Lower lobe of right lung (tissue), 2 donors: ENCODE measurements at regions not wholly inside any gene's neighbourhood (a gene's known extent, or its start where the extent isn't known, plus 50 kb on each side); places are given as distances from the start of the nearest gene placed in this dataset.

ENCODE experiments used
- ATAC-seq, 2 donors: fragments of 200-7000 bp; cut with Tn5 transposase; one replicate each; pipeline ENCODE4 v1.9.1; 2020 to 2022; ENCODE audit warnings: mild to moderate bottlenecking in 2 of 2, moderate library complexity in 2 of 2
- DNase-seq: peaks from one replicate; pipeline ENCODE4 v3.0.0-alpha.2; 2020
- H3K27ac ChIP-seq: fragments of 200-600 bp; one replicate; pipeline ENCODE4 v1.8.0; 2022
- H3K27me3 ChIP-seq: fragments of 200-600 bp; one replicate; pipeline ENCODE4 v1.8.0; 2022; ENCODE audit warnings: low read depth
- H3K36me3 ChIP-seq: fragments of 200-600 bp; one replicate; pipeline ENCODE4 v1.8.0; 2022; ENCODE audit warnings: mild to moderate bottlenecking
- H3K4me1 ChIP-seq: fragments of 200-600 bp; one replicate; pipeline ENCODE4 v1.8.0; 2022
- H3K4me3 ChIP-seq: fragments of 200-600 bp; one replicate; pipeline ENCODE4 v1.8.0; 2022; ENCODE audit warnings: mild to moderate bottlenecking
- H3K9me3 ChIP-seq: fragments of 200-600 bp; one replicate; pipeline ENCODE4 v1.8.0; 2022
- intact Hi-C: fragments of 100-400 bp; cut with DNase I; formaldehyde crosslinking; loops from one replicate; pipeline ENCODE4 v1.11.0; 2022
- TF ChIP-seq, protein P1 (sequence below): fragments of 200-600 bp; IDR thresholded peaks from one replicate; pipeline ENCODE4 v1.8.0; 2022; ENCODE audit warnings: antibody characterized with exemption, mild to moderate bottlenecking
- donor health status: DM: no; HTN: yes; CAD: no; lungs with severe emphysema.

- peak overlapping the region; percentile 18 for H3K27ac ChIP-seq
- H3K4me1 ChIP-seq: no peaks in the 10 kb centered on the region
- intact Hi-C loops: no loop called here
- no peaks in the 10 kb centered on the region for H3K27me3 ChIP-seq
- H3K4me3 ChIP-seq: no peak overlapping the region
- no peaks in the 10 kb centered on the region for H3K36me3 ChIP-seq
- DNase-seq: no peak
- H3K9me3 ChIP-seq: no peaks in the 10 kb centered on the region
- no peak for ATAC-seq
- TF ChIP-seq, protein P1, sequence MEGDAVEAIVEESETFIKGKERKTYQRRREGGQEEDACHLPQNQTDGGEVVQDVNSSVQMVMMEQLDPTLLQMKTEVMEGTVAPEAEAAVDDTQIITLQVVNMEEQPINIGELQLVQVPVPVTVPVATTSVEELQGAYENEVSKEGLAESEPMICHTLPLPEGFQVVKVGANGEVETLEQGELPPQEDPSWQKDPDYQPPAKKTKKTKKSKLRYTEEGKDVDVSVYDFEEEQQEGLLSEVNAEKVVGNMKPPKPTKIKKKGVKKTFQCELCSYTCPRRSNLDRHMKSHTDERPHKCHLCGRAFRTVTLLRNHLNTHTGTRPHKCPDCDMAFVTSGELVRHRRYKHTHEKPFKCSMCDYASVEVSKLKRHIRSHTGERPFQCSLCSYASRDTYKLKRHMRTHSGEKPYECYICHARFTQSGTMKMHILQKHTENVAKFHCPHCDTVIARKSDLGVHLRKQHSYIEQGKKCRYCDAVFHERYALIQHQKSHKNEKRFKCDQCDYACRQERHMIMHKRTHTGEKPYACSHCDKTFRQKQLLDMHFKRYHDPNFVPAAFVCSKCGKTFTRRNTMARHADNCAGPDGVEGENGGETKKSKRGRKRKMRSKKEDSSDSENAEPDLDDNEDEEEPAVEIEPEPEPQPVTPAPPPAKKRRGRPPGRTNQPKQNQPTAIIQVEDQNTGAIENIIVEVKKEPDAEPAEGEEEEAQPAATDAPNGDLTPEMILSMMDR: no peak
These were observed 308.3 kb upstream of the CDH5 start for GRCh38 chr16:66058172-66058691.

GRCh38 chr16:66057057-66057456, 309.4 kb upstream of the CDH5 start:
- no peak for DNase-seq
- Histone ChIP-seq H3K4me1 (no peaks in the 10 kb centered on the region), H3K27ac (no peak overlapping the region), H3K4me3 (no peak overlapping the region), H3K9me3 (no peaks in the 10 kb centered on the region), H3K27me3 (no peaks in the 10 kb centered on the region), H3K36me3 (no peaks in the 10 kb centered on the region)
- intact Hi-C loops: no loop called here
- TF ChIP-seq, protein P1: no peak
- peak in 1 of 2 donors; percentile 62 for ATAC-seq

GRCh38 chr16:66054095-66054494, 312.4 kb upstream of the CDH5 start:
- H3K36me3 ChIP-seq: no peaks in the 10 kb centered on the region
- TF ChIP-seq, protein P1: no peak
- DNase-seq: no peak
- no peaks in the 10 kb centered on the region for H3K27me3 ChIP-seq
- H3K9me3 ChIP-seq: no peaks in the 10 kb centered on the region
- ATAC-seq: no peak
- no peak overlapping the region for H3K4me3 ChIP-seq
- H3K27ac ChIP-seq: no peak overlapping the region
- intact Hi-C loops: no loop called here
- H3K4me1 ChIP-seq: no peaks in the 10 kb centered on the region

DNA sequence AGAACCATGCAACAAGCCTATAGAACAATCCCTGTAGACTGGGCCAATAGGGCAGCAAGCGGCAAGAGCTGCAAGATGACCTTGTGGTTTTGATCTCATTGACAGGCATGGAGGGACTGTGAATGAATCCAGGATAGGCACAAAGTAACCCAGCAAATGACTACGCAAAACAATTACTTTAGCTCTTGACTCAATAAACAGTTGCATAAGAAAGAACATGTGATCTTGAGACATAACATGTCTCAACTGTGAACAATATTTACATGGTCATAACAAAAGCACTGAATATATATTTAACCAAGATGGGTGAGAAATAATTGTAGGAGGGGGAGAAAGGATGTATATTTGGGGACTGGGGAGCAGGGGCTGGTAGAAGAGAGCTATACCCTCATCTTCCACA, 313.7 kb upstream of the CDH5 start:
- TF ChIP-seq, protein P1: no peak

GRCh38 chr16:66050991-66051390, 315.5 kb upstream of the CDH5 start:
- Histone ChIP-seq H3K4me1 (no peaks in the 10 kb centered on the region), H3K9me3 (no peaks in the 10 kb centered on the region), H3K27me3 (no peaks in the 10 kb centered on the region), H3K4me3 (no peak overlapping the region), H3K27ac (no peak overlapping the region), H3K36me3 (no peaks in the 10 kb centered on the region)
- TF ChIP-seq, protein P1: no peak
- DNase-seq (no peak), ATAC-seq (no peak)
- intact Hi-C loops: no loop called here

More for the DNA sequence above, 313.7 kb upstream of the CDH5 start:
- H3K9me3 ChIP-seq: no peaks in the 10 kb centered on the region
- no peak for DNase-seq
- no peaks in the 10 kb centered on the region for H3K4me1 ChIP-seq
- no peak overlapping the region for H3K27ac ChIP-seq
- no peaks in the 10 kb centered on the region for H3K27me3 ChIP-seq
- no peak overlapping the region for H3K4me3 ChIP-seq
- ATAC-seq: no peak
- intact Hi-C loops: no loop called here
- H3K36me3 ChIP-seq: no peaks in the 10 kb centered on the region

DNA sequence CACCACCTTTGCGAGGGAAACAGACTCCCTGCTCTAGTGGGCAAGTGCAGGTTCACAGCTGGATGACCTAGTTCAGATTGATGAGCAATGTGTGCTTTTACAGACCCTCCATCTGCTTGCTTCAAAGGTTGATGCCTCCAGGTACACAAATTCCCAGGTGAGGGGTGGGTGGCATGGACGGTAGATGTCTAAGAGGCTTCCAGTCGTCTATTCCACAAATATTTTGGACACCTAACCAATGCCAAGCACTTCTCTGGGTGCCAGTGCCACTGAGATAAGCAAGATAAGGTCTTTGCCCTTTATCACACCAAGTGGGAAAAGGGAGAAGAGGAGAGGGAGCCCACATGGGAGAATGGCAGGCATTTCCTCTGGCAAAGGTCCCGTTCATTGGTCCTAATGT, 316.6 kb upstream of the CDH5 start:
- Histone ChIP-seq H3K36me3 (no peaks in the 10 kb centered on the region), H3K4me3 (no peak overlapping the region), H3K27me3 (no peaks in the 10 kb centered on the region), H3K4me1 (no peaks in the 10 kb centered on the region), H3K27ac (no peak overlapping the region), H3K9me3 (no peaks in the 10 kb centered on the region)
- intact Hi-C loops: no loop called here
- TF ChIP-seq, protein P1: no peak
- ATAC-seq: no peak
- DNase-seq: no peak
